GM12891 (cell line): ENCODE measurements at regions not wholly inside any gene's neighbourhood (a gene's known extent, or its start where the extent isn't known, plus 50 kb on each side); places are given as distances from the start of the nearest gene placed in this dataset.

Experiments
- DNase-seq: peaks from one replicate; pipeline ENCODE4 v3.0.0; 2011; ENCODE audit warnings: low spot score; ENCODE audit not compliant: insufficient read length
- FAIRE-seq: peaks from 2 replicates; lab custom pipeline; 2011; peaks lifted over from hg19 to GRCh38; lab: Jason Lieb, UNC
- PAX5 ChIP-seq: IDR thresholded peaks from 2 replicates; pipeline ENCODE4 v1.6.1; 2011; ENCODE audit warnings: low read length, moderate library complexity, mild to moderate bottlenecking; ENCODE audit not compliant: insufficient read depth, severe bottlenecking
- POLR2A ChIP-seq: IDR thresholded peaks from 2 replicates; pipeline ENCODE4 v1.6.1; 2011; ENCODE audit warnings: low read depth, low read length, control low read depth
- POLR2AphosphoS5 ChIP-seq: IDR thresholded peaks from 2 replicates; pipeline ENCODE4 v1.6.1; 2011; ENCODE audit warnings: low read depth, low read length, control low read depth
- POU2F2 ChIP-seq: IDR thresholded peaks from 2 replicates; pipeline ENCODE4 v1.6.1; 2011; ENCODE audit warnings: low read depth, mild to moderate bottlenecking, control low read depth, low read length, moderate library complexity
- SPI1 ChIP-seq: IDR thresholded peaks from 2 replicates; pipeline ENCODE4 v1.6.1; 2011; ENCODE audit warnings: low read depth, low read length, control low read depth
- TAF1 ChIP-seq: IDR thresholded peaks from 2 replicates; pipeline ENCODE4 v1.6.1; 2011; ENCODE audit warnings: low read depth, low read length, control low read depth

GRCh38 chr4:56213543-56213942 is 173.7 kb downstream of the AASDH start:
- no peak for TF ChIP-seq TAF1
- TF ChIP-seq PAX5: no peak
- no peak for TF ChIP-seq POLR2AphosphoS5
- TF ChIP-seq SPI1: no peak
- TF ChIP-seq POLR2A: no peak
- DNase-seq: no peak
- FAIRE-seq: no peak

GRCh38 chr4:56212774-56213173 is 174.5 kb downstream of the AASDH start:
- FAIRE-seq: no peak
- no peak for DNase-seq
- no peak for TF ChIP-seq POLR2AphosphoS5
- TF ChIP-seq PAX5: no peak
- no peak for TF ChIP-seq TAF1
- no peak for TF ChIP-seq POLR2A
- TF ChIP-seq SPI1: no peak
- TF ChIP-seq POU2F2: no peak

- TF ChIP-seq POU2F2: no peak
- TF ChIP-seq SPI1: no peak
- TF ChIP-seq POLR2AphosphoS5: no peak
- no peak for TF ChIP-seq PAX5
- no peak for TF ChIP-seq TAF1
- TF ChIP-seq POLR2A: no peak
- no peak for DNase-seq
- FAIRE-seq: no peak
Measured at GRCh38 chr4:56211202-56211601, 176.1 kb downstream of the AASDH start.

DNA sequence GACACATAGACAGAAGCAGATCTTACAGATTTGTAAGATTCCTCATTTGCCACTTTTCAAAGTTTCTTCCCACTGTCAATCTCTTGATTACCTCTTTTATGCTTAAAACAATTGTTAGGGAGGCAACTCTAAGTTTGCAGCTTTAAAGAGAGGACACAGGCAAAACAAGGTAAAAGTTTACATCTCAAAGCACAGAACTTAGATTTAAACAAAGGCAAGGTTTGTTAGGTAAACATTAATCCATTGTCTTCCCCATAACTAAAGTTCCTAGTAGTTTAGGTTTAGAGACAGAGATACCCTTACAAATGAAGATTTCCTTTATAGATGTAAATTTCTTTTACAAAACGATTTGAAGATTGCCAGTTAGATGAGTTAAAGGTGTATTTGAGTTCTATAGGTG is 176.9 kb downstream of the AASDH start:
- no peak for TF ChIP-seq POLR2AphosphoS5
- no peak for TF ChIP-seq POU2F2
- no peak for TF ChIP-seq TAF1
- no peak for TF ChIP-seq PAX5
- no peak for TF ChIP-seq POLR2A
- no peak for TF ChIP-seq SPI1

DNA sequence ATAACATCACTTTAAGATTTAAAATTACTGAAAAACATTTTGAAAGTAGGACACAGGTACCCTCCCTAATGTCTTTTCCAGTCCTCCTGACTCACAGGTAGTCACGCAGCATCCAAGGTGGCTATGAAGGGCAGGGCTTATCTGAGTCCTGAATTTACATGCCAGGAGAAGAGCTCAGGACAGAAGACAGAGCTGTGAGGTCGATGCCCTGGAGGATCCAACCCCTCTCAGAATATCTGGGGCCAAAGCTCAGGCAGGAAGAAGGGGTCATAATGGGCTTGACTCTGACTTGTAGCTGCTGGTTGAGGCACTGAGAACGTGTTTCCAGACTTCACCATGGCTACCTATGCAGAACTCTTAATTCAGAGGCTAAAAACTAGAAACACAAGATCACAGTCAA is 177.5 kb downstream of the AASDH start:
- TF ChIP-seq POU2F2: no peak
- no peak for TF ChIP-seq TAF1
- TF ChIP-seq POLR2AphosphoS5: no peak
- no peak for TF ChIP-seq SPI1
- TF ChIP-seq PAX5: no peak
- TF ChIP-seq POLR2A: no peak

More for the DNA sequence above, 176.9 kb downstream of the AASDH start:
- FAIRE-seq (no peak), DNase-seq (no peak)

GRCh38 chr4:56208103-56208502 is 179.2 kb downstream of the AASDH start:
- TF ChIP-seq POLR2AphosphoS5 (no peak), PAX5 (no peak), POU2F2 (no peak), POLR2A (no peak), TAF1 (no peak), SPI1 (no peak)
- FAIRE-seq (no peak), DNase-seq (no peak)

More for the DNA sequence above, 177.5 kb downstream of the AASDH start:
- FAIRE-seq (no peak), DNase-seq (no peak)

DNA sequence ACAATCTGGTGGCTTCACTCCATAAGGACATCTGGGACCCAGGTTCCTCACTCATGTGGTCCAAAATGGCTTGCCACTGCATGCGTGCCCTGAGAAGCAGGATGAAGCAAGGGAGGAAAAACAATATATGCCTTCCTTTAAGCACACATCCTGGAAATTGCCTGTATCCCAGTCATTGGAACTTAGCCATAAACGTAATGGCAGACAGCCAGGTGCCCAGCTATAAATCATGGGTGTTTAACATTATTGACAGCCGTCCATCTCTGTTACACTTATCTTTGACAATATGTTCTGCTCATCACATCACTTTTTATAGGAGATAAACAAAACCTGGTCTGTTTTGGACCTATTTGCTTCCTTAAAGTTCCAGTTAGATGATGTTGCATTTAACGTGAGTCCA is 181.0 kb downstream of the AASDH start:
- FAIRE-seq: no peak
- no peak for DNase-seq
- TF ChIP-seq POU2F2 (no peak), PAX5 (no peak), SPI1 (no peak), TAF1 (no peak), POLR2AphosphoS5 (no peak), POLR2A (no peak)

DNA sequence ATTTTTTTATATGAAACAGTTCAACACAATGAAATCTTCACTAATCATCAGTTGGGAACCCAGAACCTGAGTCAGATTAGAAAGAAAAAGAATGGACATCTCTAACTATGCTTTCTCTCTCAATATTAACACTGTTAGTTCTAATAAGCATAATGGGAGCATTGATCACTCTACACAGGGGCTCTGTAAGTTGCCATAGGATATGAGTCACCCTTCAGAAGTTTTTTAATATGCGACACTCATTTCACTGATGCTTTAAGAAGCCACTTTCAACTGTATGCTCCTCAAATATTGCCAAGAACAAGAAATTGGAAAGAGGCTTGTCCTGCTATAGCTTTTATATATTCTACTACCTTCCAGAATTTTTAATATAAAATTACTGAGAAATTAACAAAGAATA is 187.0 kb downstream of the AASDH start:
- DNase-seq (no peak), FAIRE-seq (no peak)
- TF ChIP-seq POU2F2 (no peak), SPI1 (no peak), POLR2AphosphoS5 (no peak), POLR2A (no peak), TAF1 (no peak), PAX5 (no peak)

GRCh38 chr4:56198265-56198664 is 189.0 kb downstream of the AASDH start:
- no peak for TF ChIP-seq SPI1
- DNase-seq: no peak
- FAIRE-seq: no peak

DNA sequence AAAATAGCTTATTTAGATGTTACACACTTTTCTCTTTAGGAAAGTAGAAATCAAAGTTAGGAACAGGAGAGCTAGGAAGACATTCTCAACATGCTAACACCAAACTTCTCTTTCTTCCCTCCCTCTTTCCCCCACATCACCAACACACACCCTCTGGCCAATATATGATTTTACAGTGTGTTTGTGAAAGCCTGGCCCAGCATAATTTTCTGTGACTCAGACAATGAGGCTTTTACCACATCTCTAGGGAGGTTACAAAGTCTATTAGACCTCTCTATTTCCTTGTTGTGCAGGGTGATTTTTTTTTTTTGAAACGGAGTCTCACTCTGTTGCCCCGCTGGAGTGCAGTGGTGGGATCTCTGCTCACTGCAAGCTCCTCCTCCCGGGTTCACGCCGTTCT is 189.9 kb downstream of the AASDH start:
- TF ChIP-seq PAX5: no peak
- no peak for TF ChIP-seq POLR2A
- TF ChIP-seq POU2F2: no peak
- TF ChIP-seq TAF1: no peak
- TF ChIP-seq POLR2AphosphoS5: no peak
- no peak for TF ChIP-seq SPI1
- FAIRE-seq (no peak), DNase-seq (no peak)
